PC-9 (cell line): ENCODE measurements at regions not wholly inside any gene's neighbourhood (a gene's known extent, or its start where the extent isn't known, plus 50 kb on each side); places are given as distances from the start of the nearest gene placed in this dataset.

Source experiments
- EZH2 ChIP-seq: fragments of 200-600 bp; sonication (generic); IDR thresholded peaks from 2 replicates; pipeline ENCODE4 v1.8.0; 2017; ENCODE audit warnings: antibody characterized with exemption, low read depth
- TF ChIP-seq, protein P1 (sequence below): fragments of 200-600 bp; sonication (generic); conservative IDR thresholded peaks from 2 replicates; pipeline ENCODE4 v1.6.1; 2017; ENCODE audit warnings: mixed run types, antibody characterized with exemption, mild to moderate bottlenecking, moderate library complexity

DNA sequence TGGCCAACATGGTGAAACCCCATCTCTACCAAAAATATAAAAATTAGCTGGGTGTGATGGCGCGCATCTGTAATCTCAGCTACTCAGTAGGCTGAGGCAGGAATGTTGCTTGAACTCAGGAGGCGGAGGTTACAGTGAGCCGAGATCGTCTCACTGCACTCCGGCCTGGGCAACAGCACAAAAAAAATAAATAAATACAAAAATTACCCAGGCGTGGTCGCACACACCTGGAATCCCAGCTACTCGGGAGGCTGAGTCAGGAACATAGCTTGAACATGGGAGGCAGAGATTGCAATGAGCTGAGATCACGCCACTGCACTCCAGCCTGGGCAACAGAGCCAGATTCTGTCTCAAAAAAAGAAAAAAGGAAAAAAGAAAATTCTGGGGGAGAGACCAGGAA lies 80.1 kb downstream of the PHETA1 start:
- TF ChIP-seq, protein P1, sequence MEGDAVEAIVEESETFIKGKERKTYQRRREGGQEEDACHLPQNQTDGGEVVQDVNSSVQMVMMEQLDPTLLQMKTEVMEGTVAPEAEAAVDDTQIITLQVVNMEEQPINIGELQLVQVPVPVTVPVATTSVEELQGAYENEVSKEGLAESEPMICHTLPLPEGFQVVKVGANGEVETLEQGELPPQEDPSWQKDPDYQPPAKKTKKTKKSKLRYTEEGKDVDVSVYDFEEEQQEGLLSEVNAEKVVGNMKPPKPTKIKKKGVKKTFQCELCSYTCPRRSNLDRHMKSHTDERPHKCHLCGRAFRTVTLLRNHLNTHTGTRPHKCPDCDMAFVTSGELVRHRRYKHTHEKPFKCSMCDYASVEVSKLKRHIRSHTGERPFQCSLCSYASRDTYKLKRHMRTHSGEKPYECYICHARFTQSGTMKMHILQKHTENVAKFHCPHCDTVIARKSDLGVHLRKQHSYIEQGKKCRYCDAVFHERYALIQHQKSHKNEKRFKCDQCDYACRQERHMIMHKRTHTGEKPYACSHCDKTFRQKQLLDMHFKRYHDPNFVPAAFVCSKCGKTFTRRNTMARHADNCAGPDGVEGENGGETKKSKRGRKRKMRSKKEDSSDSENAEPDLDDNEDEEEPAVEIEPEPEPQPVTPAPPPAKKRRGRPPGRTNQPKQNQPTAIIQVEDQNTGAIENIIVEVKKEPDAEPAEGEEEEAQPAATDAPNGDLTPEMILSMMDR, result no peak
- no peak for TF ChIP-seq EZH2
